ENCODE measurements at regions not wholly inside any gene's neighbourhood (a gene's known extent, or its start where the extent isn't known, plus 50 kb on each side); places are given as distances from the start of the nearest gene placed in this dataset.

GRCh38 chr14:58816416-58817115 lies 178.8 kb downstream of the DACT1 start (continued):
- no peak for TF ChIP-seq CTCF (IDR thresholded peaks at IDR 0.05; ENCODE audit: control extremely low read depth in 1 of 3, insufficient read depth in 1 of 3, low read depth in 1 of 3, low read length in 3 of 3)
- TF ChIP-seq MAX (IDR thresholded peaks at IDR 0.05) = no peak
- no peak for TF ChIP-seq GABPA (IDR thresholded peaks at IDR 0.05; ENCODE audit: borderline replicate concordance, insufficient read depth, low read length)
- TF ChIP-seq POLR2A (IDR thresholded peaks at IDR 0.05; ENCODE audit: control extremely low read depth in 1 of 2, low read depth in 2 of 2, low read length in 2 of 2) = no peak
